GM12892 (cell line): ENCODE measurements at regions not wholly inside any gene's neighbourhood (a gene's known extent, or its start where the extent isn't known, plus 50 kb on each side); places are given as distances from the start of the nearest gene placed in this dataset.
"Not testable (repeated sequence)": the region's sequence is repeated elsewhere in the genome, so short reads cannot be mapped to it uniquely, and the experiment has no call there.

Experiments used
- DNase-seq: peaks from one replicate; pipeline ENCODE4 v3.0.0; 2011; ENCODE audit not compliant: insufficient read length
- FAIRE-seq: peaks from 2 replicates; lab custom pipeline; 2011; peaks lifted over from hg19 to GRCh38; lab: Jason Lieb, UNC
- POLR2A ChIP-seq: IDR thresholded peaks from 2 replicates; pipeline ENCODE4 v1.6.1; 2011; ENCODE audit warnings: low read depth, low read length, control low read depth
- POLR2AphosphoS5 ChIP-seq: IDR thresholded peaks from 2 replicates; pipeline ENCODE4 v1.6.1; 2011; ENCODE audit warnings: low read depth, low read length, control low read depth
- TAF1 ChIP-seq: IDR thresholded peaks from 2 replicates; pipeline ENCODE4 v1.6.1; 2011; ENCODE audit warnings: low read depth, mild to moderate bottlenecking, control low read depth, low read length, borderline replicate concordance

- no peak for DNase-seq
- FAIRE-seq, result no peak
- no peak for TF ChIP-seq TAF1
- no peak for TF ChIP-seq POLR2A
- no peak for TF ChIP-seq POLR2AphosphoS5
These were observed 344.8 kb upstream of the EYS start for GRCh38 chr6:66051812-66052211.

DNA sequence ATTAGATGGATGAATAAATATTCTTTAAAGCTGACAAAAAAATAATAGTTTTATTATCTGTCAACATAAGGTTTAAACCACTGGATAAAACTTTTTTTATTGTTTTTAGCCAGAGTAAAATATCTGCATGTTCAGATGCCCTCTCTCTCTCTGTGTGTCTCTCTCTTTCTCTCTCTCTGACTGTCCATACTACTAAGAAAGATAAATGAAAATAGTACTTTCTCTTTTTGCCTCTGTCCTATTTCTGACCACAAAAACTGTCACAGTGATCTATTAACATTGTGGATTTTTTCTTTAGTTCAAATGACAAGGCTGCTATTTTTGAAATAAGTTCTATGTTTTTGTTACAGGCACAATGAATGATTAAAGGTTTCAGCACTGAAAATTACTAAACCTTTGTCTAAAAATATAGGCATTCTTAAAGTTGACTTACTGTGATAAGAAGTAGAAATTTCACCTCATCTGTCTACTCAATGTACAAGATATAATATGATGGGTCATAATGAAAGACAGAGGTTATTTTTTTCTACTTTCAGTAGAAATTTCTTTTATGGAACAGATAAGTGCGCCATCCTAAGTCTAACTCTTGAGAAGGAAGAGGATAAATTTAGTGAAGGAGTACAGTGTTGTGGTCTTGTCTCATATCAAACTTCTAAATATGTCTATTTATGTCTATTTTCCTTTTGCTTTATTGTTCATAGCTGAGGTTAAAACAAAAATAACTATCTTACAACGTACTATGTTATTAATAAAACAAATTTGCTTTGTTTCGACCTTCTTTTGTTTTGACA is 341.9 kb upstream of the EYS start:
- TF ChIP-seq POLR2AphosphoS5 (no peak), POLR2A (no peak), TAF1 (no peak)
- no peak for FAIRE-seq

GRCh38 chr6:66032626-66033025 is 325.6 kb upstream of the EYS start:
- FAIRE-seq (no peak), DNase-seq (no peak)
- TF ChIP-seq POLR2AphosphoS5, result no peak
- no peak for TF ChIP-seq TAF1
- no peak for TF ChIP-seq POLR2A

More for the DNA sequence above, 341.9 kb upstream of the EYS start:
- DNase-seq, result no peak

GRCh38 chr6:66029391-66029790 is 322.4 kb upstream of the EYS start:
- TF ChIP-seq POLR2AphosphoS5 (no peak), TAF1 (no peak)
- DNase-seq, result no peak
- FAIRE-seq, result no peak

GRCh38 chr6:65999288-65999791 is 292.3 kb upstream of the EYS start:
- TF ChIP-seq POLR2AphosphoS5 (no peak), POLR2A (no peak), TAF1 (no peak)
- FAIRE-seq (no peak), DNase-seq (no peak)

GRCh38 chr6:65998544-65998943 is 291.5 kb upstream of the EYS start:
- no peak for FAIRE-seq
- no peak for DNase-seq
- no peak for TF ChIP-seq POLR2AphosphoS5
- no peak for TF ChIP-seq TAF1
- no peak for TF ChIP-seq POLR2A

GRCh38 chr6:65997539-65997938 is 290.5 kb upstream of the EYS start:
- no peak for DNase-seq
- no peak for FAIRE-seq
- TF ChIP-seq POLR2A (no peak), TAF1 (no peak), POLR2AphosphoS5 (no peak)

DNA sequence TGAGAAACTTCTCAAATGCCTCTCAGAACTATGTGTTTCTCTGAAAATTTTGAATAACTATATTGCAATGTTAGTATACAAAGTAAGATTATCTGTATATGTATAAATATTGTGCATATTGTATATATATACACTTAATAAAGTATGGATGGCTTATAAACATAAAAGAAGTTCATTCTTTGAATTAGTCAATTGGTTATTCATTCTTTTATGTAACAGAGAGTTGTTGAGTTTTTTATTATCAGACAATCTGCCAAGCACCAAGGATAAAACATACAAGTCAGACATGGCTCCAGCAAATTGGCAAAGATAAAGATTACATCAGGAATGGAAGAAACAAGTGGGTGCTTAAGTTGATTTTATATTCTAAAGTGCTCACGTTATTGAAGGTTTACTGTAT is 289.1 kb upstream of the EYS start:
- no peak for TF ChIP-seq POLR2AphosphoS5
- DNase-seq, result no peak
- FAIRE-seq, result no peak

GRCh38 chr6:65989676-65990075 is 282.6 kb upstream of the EYS start:
- DNase-seq (no peak), FAIRE-seq (no peak)
- TF ChIP-seq TAF1, result no peak
- TF ChIP-seq POLR2A, result no peak
- TF ChIP-seq POLR2AphosphoS5, result no peak

DNA sequence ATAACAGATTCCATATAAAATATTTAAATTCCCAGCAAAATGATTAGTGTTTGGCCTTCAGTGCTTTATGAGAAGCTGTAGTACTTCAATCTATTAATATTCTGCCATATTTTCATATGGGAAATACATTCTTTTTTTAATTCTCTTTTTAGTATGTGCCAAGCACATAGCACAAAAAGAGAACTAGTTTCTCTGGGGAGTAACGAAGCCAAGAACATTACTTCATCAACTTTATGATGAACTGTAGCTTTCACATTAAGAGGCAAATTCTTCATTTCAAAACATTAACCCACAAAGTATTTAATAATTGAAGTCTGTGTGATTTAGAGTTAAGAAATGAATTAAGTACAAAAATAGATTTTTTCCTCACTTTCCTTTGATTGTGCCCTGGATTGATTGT is 281.0 kb upstream of the EYS start:
- no peak for DNase-seq
- no peak for TF ChIP-seq POLR2A
- no peak for TF ChIP-seq TAF1
- no peak for TF ChIP-seq POLR2AphosphoS5
- no peak for FAIRE-seq

- TF ChIP-seq POLR2AphosphoS5, result no peak
- no peak for TF ChIP-seq POLR2A
- no peak for TF ChIP-seq TAF1
- FAIRE-seq, result no peak
- no peak for DNase-seq
These were observed 277.1 kb upstream of the EYS start for GRCh38 chr6:65984089-65984488.

- no peak for TF ChIP-seq POLR2AphosphoS5
- no peak for TF ChIP-seq TAF1
- TF ChIP-seq POLR2A, result no peak
- DNase-seq (no peak), FAIRE-seq (no peak)
These were observed 272.1 kb upstream of the EYS start for GRCh38 chr6:65979120-65979519.

DNA sequence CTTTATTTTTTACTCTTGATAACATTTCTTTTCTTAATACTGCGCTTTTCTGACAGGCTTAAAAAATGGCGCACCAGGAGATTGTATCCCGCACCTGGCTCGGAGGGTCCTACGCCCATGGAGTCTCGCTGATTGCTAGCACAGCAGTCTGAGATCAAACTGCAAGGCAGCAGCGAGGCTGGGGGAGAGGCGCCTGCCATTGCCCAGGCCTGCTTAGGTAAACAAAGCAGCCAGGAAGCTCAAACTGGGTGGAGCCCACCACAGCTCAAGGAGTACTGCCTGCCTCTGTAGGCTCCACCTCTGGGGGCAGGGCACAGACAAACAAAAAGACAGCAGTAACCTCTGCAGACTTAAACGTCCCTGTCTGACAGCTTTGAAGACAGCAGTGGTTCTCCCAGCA is 264.2 kb upstream of the EYS start:
- DNase-seq, FAIRE-seq: not testable (repeated sequence)

DNA sequence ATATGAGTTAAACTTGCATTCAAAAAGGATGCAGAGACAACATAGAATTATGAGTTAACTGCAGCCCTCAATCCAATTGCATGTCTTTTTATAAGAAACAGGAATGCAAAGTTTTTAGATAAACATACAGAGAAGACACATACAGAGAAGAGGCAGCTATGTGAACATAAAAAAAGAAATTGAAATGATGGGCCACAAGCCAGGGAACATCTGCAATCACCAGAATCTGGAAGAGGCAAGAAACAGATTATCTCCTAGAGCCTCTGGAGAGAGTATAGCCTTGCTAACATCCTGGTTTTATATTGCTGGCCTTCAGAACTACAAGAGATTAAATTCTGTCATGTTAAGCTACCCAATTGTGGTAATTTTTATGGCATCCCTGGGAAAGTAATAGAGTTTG is 257.2 kb upstream of the EYS start:
- no peak for TF ChIP-seq TAF1
- TF ChIP-seq POLR2A, result no peak
- no peak for TF ChIP-seq POLR2AphosphoS5
- DNase-seq (no peak), FAIRE-seq (no peak)
